Lung (tissue), 11 donors: ENCODE measurements at regions not wholly inside any gene's neighbourhood (a gene's known extent, or its start where the extent isn't known, plus 50 kb on each side); places are given as distances from the start of the nearest gene placed in this dataset.

Source experiments
- ATAC-seq: fragments of 200-7000 bp; cut with Tn5 transposase; one replicate; pipeline ENCODE4 v1.9.1; 2020; ENCODE audit warnings: moderate number of reproducible peaks; ENCODE audit not compliant: insufficient read depth, low FRiP score
- DNase-seq, 3 donors: peaks; one replicate each; pipeline ENCODE4 v3.0.0-alpha.2; 2013 to 2017
- H3K27ac ChIP-seq, 2 donors: one replicate each; pipeline ENCODE4 v1.5.1; 2013; ENCODE audit warnings: mild to moderate bottlenecking in 2 of 2, moderate library complexity in 2 of 2, control low read depth in 1 of 2, inconsistent platforms in 1 of 2, low read depth in 1 of 2, low read length in 1 of 2
- H3K27me3 ChIP-seq, 3 donors: one replicate each; pipeline ENCODE4 v1.5.1; 2013; ENCODE audit warnings: low read length in 2 of 3; ENCODE audit not compliant: control insufficient read depth in 3 of 3, insufficient read depth in 3 of 3
- H3K36me3 ChIP-seq, 4 donors: one replicate each; pipeline ENCODE4 v1.5.1; 2013; ENCODE audit warnings: low read length in 4 of 4, mild to moderate bottlenecking in 1 of 4, moderate library complexity in 1 of 4; ENCODE audit not compliant: control insufficient read depth in 4 of 4, insufficient read depth in 4 of 4
- H3K4me1 ChIP-seq, 5 donors: one replicate each; pipeline ENCODE4 v1.5.1; 2013; ENCODE audit warnings: low read length in 5 of 5, mild to moderate bottlenecking in 2 of 5, moderate library complexity in 1 of 5; ENCODE audit not compliant: control insufficient read depth in 5 of 5, insufficient read depth in 5 of 5
- H3K4me3 ChIP-seq: one replicate; pipeline ENCODE4 v1.5.1; 2013; ENCODE audit warnings: mild to moderate bottlenecking, control low read depth, moderate library complexity
- H3K9ac ChIP-seq, 2 donors: one replicate each; pipeline ENCODE4 v1.5.1; 2013; ENCODE audit warnings: low read length in 2 of 2, control low read depth in 1 of 2; ENCODE audit not compliant: insufficient read depth in 1 of 2
- H3K9me3 ChIP-seq, 4 donors: one replicate each; pipeline ENCODE4 v1.5.1; 2013; ENCODE audit warnings: low read length in 3 of 4, mild to moderate bottlenecking in 1 of 4, moderate library complexity in 1 of 4; ENCODE audit not compliant: control insufficient read depth in 4 of 4, insufficient read depth in 3 of 4
- CTCF ChIP-seq: IDR thresholded peaks from 2 replicates; pipeline ENCODE4 v1.5.1; 2012; ENCODE audit warnings: mild to moderate bottlenecking; ENCODE audit errors: control extremely low read depth, extremely low read depth
- WGBS, 2 donors: extraction: QIAGEN DNeasy Blood & Tissue Kit; methylation state at CpG; one replicate each; pipeline ENCODE4 v1.1.7; 2013; 5-methylcytosine and 5-hydroxymethylcytosine counted together
- donor health status: control.
- donor health status: control.
- donor health status: Bipolar disorder and iron deficiency.
- donor health status: healthy.
- donor health status: DM: yes; HTN: yes; CAD: no.

DNA sequence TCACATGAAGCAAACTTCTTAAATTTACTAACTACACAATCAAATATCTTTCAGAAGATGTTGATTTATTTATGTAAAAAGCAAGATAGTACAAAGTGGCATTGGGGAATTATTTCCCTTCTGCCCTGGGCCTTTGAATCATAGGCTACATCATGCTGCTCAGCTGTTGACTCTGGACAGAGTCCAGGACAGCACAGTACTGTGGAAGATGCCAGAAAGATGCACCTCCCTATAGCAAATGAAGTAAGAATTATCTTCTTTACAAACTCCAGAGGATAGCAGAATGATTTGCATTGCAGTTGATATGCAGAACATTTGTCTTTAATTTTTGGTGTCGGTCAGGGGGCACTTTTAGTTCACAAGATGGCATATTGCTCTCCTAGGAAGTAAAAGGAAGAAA is 1354.5 kb upstream of the ZEB2 start:
- Histone ChIP-seq H3K9me3 (no peaks in the 10 kb centered on the region), H3K27ac (no peak overlapping the region), H3K4me1 (peaks cover 0 to 3% (median 0%) of the 10 kb centered on the region in 5 donors), H3K9ac (no peak overlapping the region), H3K36me3 (no peaks in the 10 kb centered on the region), H3K4me3 (no peak overlapping the region), H3K27me3 (no peaks in the 10 kb centered on the region)
- ATAC-seq (no peak), DNase-seq (peak; percentile 15 to 61 (median 39))
- no peak for TF ChIP-seq CTCF
- WGBS, 2 donors: 80 to 97% methylated on average over 1 of the region's 1 CpG

GRCh38 chr2:145864501-145864900 is 1344.6 kb upstream of the ZEB2 start:
- ATAC-seq (no peak), DNase-seq (no peak)
- no peaks in the 10 kb centered on the region for H3K9me3 ChIP-seq
- no peaks in the 10 kb centered on the region for H3K27me3 ChIP-seq
- H3K9ac ChIP-seq: no peak overlapping the region
- TF ChIP-seq CTCF: no peak
- no peaks in the 10 kb centered on the region for H3K36me3 ChIP-seq
- WGBS, 2 donors: 91 to 97% methylated on average over 3 of the region's 3 CpGs
- no peak overlapping the region for H3K4me3 ChIP-seq
- no peaks in the 10 kb centered on the region for H3K4me1 ChIP-seq
- H3K27ac ChIP-seq: no peak overlapping the region

- TF ChIP-seq CTCF: no peak
- no peak overlapping the region for H3K4me3 ChIP-seq
- no peak overlapping the region for H3K9ac ChIP-seq
- H3K27ac ChIP-seq: no peak overlapping the region
- ATAC-seq: no peak
- no peaks in the 10 kb centered on the region for H3K9me3 ChIP-seq
- H3K36me3 ChIP-seq: no peaks in the 10 kb centered on the region
- no peaks in the 10 kb centered on the region for H3K27me3 ChIP-seq
- no peak for DNase-seq
- WGBS, 2 donors: 75 to 83% methylated on average over 3 of the region's 3 CpGs
- H3K4me1 ChIP-seq: no peaks in the 10 kb centered on the region
These were observed 1342.0 kb upstream of the ZEB2 start for GRCh38 chr2:145861940-145862339.

DNA sequence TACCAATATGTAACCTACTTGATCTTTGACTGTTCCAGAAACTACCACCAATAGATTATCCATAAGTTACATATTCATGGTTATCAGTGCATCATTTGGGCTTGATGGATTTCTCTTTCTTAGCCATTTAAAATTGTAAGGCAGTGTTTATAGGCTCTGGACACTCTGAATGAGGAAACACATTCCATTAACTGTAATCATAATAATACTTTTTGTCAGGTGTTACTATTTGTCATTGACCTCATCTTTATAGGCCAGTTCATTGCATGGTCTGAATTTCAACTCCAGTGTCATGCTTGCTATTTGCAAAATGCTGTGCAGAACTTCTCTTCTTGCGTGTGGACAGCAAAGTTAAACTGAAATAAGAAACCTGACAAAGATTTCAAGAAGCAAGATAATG is 1340.2 kb upstream of the ZEB2 start:
- Histone ChIP-seq H3K4me1 (no peaks in the 10 kb centered on the region), H3K27ac (no peak overlapping the region), H3K36me3 (no peaks in the 10 kb centered on the region), H3K9me3 (no peaks in the 10 kb centered on the region), H3K9ac (no peak overlapping the region), H3K4me3 (no peak overlapping the region), H3K27me3 (no peaks in the 10 kb centered on the region)
- TF ChIP-seq CTCF: no peak
- 77 to 86% methylated on average over 1 of the region's 1 CpG for WGBS, 2 donors
- ATAC-seq (no peak), DNase-seq (no peak)
